ENCODE measurements at regions not wholly inside any gene's neighbourhood (a gene's known extent, or its start where the extent isn't known, plus 50 kb on each side); places are given as distances from the start of the nearest gene placed in this dataset.

DNA sequence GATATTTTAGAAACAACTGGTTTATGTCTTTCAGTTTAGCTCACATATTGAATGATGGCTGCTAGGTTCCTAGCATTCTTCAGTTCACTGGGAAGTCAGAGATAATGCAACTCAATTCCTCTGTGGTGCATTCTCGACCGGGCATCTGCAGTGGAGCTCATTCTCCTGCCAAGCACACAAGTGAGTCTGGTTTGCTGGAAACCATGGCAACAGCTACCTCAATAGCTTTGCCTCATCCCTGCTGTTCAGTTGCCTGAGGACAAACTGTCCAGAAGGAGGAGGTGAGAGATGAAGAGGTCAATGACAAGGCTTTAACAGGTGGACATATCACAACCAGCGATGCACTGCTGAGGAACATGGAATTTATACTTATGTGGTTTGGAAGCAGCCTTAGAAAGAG is 816.9 kb downstream of the AACS start:
- no peak overlapping the region for H3K27ac ChIP-seq (ENCODE audit: low read depth in 2 of 2, low read length in 1 of 2)
- no peaks in the 10 kb centered on the region for H3K4me1 ChIP-seq (ENCODE audit: control insufficient read depth in 2 of 2, insufficient read depth in 2 of 2, low read length in 1 of 2)
- no peaks in the 10 kb centered on the region for H3K27me3 ChIP-seq (ENCODE audit: control insufficient read depth in 1 of 2, insufficient read depth in 2 of 2, low read length in 2 of 2)
- no peak overlapping the region for H3K4me3 ChIP-seq (ENCODE audit: low read depth in 1 of 2, low read length in 2 of 2)
- H3K36me3 ChIP-seq (ENCODE audit: control insufficient read depth in 2 of 2, insufficient read depth in 2 of 2, low read length in 1 of 2), result no peaks in the 10 kb centered on the region
- WGBS, 2 donors, result 42 to 43% methylated on average over 3 of the region's 3 CpGs
- no peaks in the 10 kb centered on the region for H3K9me3 ChIP-seq (ENCODE audit: control insufficient read depth in 2 of 2, insufficient read depth in 1 of 2, low read depth in 1 of 2, low read length in 1 of 2)

DNA sequence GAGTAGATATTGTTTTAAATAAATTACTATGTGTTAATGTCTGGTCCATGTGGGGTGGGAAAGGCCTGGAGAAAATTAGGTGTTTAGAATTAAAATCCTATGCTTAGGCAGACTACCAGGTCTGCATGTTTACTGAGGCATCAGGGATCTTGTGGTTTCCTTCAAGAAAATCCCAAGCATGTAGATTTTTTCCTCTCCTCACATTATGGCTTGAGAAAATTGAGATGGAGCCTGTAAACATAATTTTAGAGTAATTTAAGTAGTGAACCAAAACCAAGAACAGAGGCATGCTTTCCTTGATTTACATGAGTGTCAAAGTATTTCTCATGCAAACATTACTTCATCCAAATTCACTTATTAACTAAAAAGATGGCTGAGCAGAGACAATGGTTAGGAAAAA is 823.7 kb downstream of the AACS start:
- Histone ChIP-seq H3K9me3 (ENCODE audit: control insufficient read depth in 2 of 2, insufficient read depth in 1 of 2, low read depth in 1 of 2, low read length in 1 of 2) (no peaks in the 10 kb centered on the region), H3K27me3 (ENCODE audit: control insufficient read depth in 1 of 2, insufficient read depth in 2 of 2, low read length in 2 of 2) (no peaks in the 10 kb centered on the region)

DNA sequence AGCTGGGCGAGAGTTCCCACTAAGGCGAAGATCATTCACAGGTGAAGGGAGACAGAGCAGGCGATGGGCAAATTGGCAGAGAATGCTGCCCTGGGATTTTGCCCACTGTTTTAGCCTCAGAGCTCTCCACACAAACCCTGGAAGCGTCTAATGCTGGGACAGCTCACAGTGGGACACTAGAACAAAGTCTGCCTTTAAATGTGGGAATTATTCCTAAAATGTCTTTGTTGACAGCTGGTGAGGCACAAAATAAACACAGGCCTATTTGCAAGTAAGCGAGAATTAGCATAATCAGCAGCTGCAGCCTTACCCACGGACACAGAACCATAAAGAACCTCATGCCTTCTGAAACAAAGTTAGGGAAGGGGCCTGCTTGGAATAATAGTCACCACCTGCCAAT is 824.5 kb downstream of the AACS start:
- no peak overlapping the region for H3K4me3 ChIP-seq (ENCODE audit: low read depth in 1 of 2, low read length in 2 of 2)
- no peaks in the 10 kb centered on the region for H3K9me3 ChIP-seq (ENCODE audit: control insufficient read depth in 2 of 2, insufficient read depth in 1 of 2, low read depth in 1 of 2, low read length in 1 of 2)
- H3K4me1 ChIP-seq (ENCODE audit: control insufficient read depth in 2 of 2, insufficient read depth in 2 of 2, low read length in 1 of 2), result no peaks in the 10 kb centered on the region
- H3K36me3 ChIP-seq (ENCODE audit: control insufficient read depth in 2 of 2, insufficient read depth in 2 of 2, low read length in 1 of 2), result no peaks in the 10 kb centered on the region
- H3K27ac ChIP-seq (ENCODE audit: low read depth in 2 of 2, low read length in 1 of 2), result no peak overlapping the region
- H3K27me3 ChIP-seq (ENCODE audit: control insufficient read depth in 1 of 2, insufficient read depth in 2 of 2, low read length in 2 of 2), result no peaks in the 10 kb centered on the region
- 55 to 69% methylated on average over 6 of the region's 6 CpGs for WGBS, 2 donors

More for the DNA sequence above, 823.7 kb downstream of the AACS start:
- Histone ChIP-seq H3K4me1 (ENCODE audit: control insufficient read depth in 2 of 2, insufficient read depth in 2 of 2, low read length in 1 of 2) (no peaks in the 10 kb centered on the region), H3K27ac (ENCODE audit: low read depth in 2 of 2, low read length in 1 of 2) (no peak overlapping the region), H3K4me3 (ENCODE audit: low read depth in 1 of 2, low read length in 2 of 2) (no peak overlapping the region), H3K36me3 (ENCODE audit: control insufficient read depth in 2 of 2, insufficient read depth in 2 of 2, low read length in 1 of 2) (no peaks in the 10 kb centered on the region)

DNA sequence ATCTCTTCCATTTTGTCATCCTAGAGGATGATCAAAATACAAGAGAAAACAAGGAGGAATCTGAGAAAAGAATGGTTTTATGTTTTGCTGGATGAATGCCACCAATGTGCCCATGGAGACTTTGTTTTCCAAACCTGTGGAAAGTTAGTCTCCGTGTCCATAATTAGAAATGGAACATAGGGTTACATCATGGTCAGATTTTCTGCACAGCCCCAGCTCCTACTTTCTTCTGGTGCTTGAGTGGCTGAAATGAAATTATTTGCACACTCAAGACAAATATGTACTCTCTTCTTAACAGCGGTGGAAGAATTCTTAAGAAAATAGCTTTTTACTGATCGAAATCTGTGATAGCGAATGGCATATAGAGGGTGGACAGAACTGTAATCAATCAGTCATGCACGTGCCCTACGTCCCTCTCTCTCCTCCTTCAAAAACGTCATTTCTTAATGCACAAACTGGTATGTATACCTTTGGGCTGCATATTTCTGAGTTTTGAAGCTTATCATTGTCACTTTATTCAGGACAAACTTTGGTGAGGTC is 825.2 kb downstream of the AACS start:
- H3K9me3 ChIP-seq (ENCODE audit: control insufficient read depth in 2 of 2, insufficient read depth in 1 of 2, low read depth in 1 of 2, low read length in 1 of 2), result no peaks in the 10 kb centered on the region
- 70 to 76% methylated on average over 7 of the region's 7 CpGs for WGBS, 2 donors
- H3K4me1 ChIP-seq (ENCODE audit: control insufficient read depth in 2 of 2, insufficient read depth in 2 of 2, low read length in 1 of 2), result no peaks in the 10 kb centered on the region
- H3K4me3 ChIP-seq (ENCODE audit: low read depth in 1 of 2, low read length in 2 of 2), result no peak overlapping the region
- no peak overlapping the region for H3K27ac ChIP-seq (ENCODE audit: low read depth in 2 of 2, low read length in 1 of 2)
- no peaks in the 10 kb centered on the region for H3K36me3 ChIP-seq (ENCODE audit: control insufficient read depth in 2 of 2, insufficient read depth in 2 of 2, low read length in 1 of 2)
- no peaks in the 10 kb centered on the region for H3K27me3 ChIP-seq (ENCODE audit: control insufficient read depth in 1 of 2, insufficient read depth in 2 of 2, low read length in 2 of 2)

DNA sequence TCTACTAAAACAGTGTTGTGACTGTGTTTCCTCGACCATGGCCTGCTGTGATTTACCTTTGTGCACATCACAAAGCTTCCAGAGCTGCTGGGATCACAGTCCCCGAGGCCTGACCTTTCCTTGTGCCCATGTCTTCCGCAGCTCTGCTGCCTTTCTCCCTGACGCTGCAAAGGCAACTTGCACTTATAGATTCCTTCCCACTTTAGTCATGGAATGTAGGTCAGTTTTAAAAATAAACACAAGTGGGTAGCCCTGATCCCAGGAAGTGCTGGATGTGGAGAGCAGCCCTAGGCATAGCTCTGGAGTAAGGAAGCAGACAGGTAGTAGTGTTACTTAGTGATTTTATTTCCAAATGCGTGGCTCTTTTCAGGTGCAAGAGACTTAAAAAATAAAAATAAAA is 825.7 kb downstream of the AACS start:
- 54 to 62% methylated on average over 5 of the region's 5 CpGs for WGBS, 2 donors
- Histone ChIP-seq H3K4me1 (ENCODE audit: control insufficient read depth in 2 of 2, insufficient read depth in 2 of 2, low read length in 1 of 2) (no peaks in the 10 kb centered on the region), H3K27ac (ENCODE audit: low read depth in 2 of 2, low read length in 1 of 2) (no peak overlapping the region), H3K36me3 (ENCODE audit: control insufficient read depth in 2 of 2, insufficient read depth in 2 of 2, low read length in 1 of 2) (no peaks in the 10 kb centered on the region), H3K9me3 (ENCODE audit: control insufficient read depth in 2 of 2, insufficient read depth in 1 of 2, low read depth in 1 of 2, low read length in 1 of 2) (no peaks in the 10 kb centered on the region), H3K4me3 (ENCODE audit: low read depth in 1 of 2, low read length in 2 of 2) (no peak overlapping the region), H3K27me3 (ENCODE audit: control insufficient read depth in 1 of 2, insufficient read depth in 2 of 2, low read length in 2 of 2) (no peaks in the 10 kb centered on the region)

DNA sequence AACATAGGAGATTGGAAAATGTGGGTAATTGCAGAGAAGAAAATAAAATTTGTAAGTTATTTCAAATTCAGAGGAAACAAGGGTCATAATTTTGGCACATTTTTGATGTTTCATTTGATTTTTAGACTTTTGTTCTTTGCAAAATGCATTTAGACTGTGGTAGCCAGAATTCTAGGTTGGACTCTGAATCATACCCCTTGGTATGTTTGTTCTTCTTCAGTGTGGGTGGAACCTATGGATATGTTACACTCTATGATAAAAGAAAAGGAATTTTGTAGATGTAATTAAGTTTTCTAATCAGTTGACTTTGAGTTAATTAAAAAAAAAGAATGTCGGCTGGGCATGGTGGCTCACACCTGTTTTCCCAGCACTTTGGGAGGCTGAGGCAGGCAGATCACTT is 827.0 kb downstream of the AACS start:
- Histone ChIP-seq H3K4me3 (ENCODE audit: low read depth in 1 of 2, low read length in 2 of 2) (no peak overlapping the region), H3K9me3 (ENCODE audit: control insufficient read depth in 2 of 2, insufficient read depth in 1 of 2, low read depth in 1 of 2, low read length in 1 of 2) (no peaks in the 10 kb centered on the region), H3K27me3 (ENCODE audit: control insufficient read depth in 1 of 2, insufficient read depth in 2 of 2, low read length in 2 of 2) (no peaks in the 10 kb centered on the region), H3K4me1 (ENCODE audit: control insufficient read depth in 2 of 2, insufficient read depth in 2 of 2, low read length in 1 of 2) (no peaks in the 10 kb centered on the region), H3K36me3 (ENCODE audit: control insufficient read depth in 2 of 2, insufficient read depth in 2 of 2, low read length in 1 of 2) (no peaks in the 10 kb centered on the region), H3K27ac (ENCODE audit: low read depth in 2 of 2, low read length in 1 of 2) (no peak overlapping the region)
- WGBS, 2 donors, result 43 to 80% methylated on average over 1 of the region's 1 CpG

DNA sequence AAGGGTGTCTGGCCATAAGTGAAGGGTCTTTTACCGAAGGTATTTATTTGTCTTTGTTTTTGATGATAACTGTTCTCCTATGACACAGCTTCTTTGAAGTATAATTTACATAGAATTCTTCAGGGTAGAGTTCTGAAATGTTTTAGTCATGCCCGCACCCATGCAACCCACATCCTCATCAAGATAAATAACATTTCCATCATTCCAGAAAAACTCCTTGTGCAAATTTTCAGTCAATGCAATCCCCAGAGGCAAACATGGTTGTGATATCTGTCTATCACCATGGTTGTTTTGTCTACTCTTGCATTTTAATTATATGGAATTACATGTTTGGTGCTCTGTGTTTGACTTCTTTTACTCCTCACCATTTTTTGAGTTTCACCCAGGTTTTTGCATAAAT is 837.8 kb downstream of the AACS start:
- Histone ChIP-seq H3K4me3 (ENCODE audit: low read depth in 1 of 2, low read length in 2 of 2) (no peak overlapping the region), H3K36me3 (ENCODE audit: control insufficient read depth in 2 of 2, insufficient read depth in 2 of 2, low read length in 1 of 2) (no peaks in the 10 kb centered on the region), H3K9me3 (ENCODE audit: control insufficient read depth in 2 of 2, insufficient read depth in 1 of 2, low read depth in 1 of 2, low read length in 1 of 2) (peaks cover 0 to 3% of the 10 kb centered on the region in 2 donors), H3K4me1 (ENCODE audit: control insufficient read depth in 2 of 2, insufficient read depth in 2 of 2, low read length in 1 of 2) (no peaks in the 10 kb centered on the region), H3K27ac (ENCODE audit: low read depth in 2 of 2, low read length in 1 of 2) (no peak overlapping the region), H3K27me3 (ENCODE audit: control insufficient read depth in 1 of 2, insufficient read depth in 2 of 2, low read length in 2 of 2) (no peaks in the 10 kb centered on the region)
- 91 to 94% methylated on average over 2 of the region's 2 CpGs for WGBS, 2 donors

DNA sequence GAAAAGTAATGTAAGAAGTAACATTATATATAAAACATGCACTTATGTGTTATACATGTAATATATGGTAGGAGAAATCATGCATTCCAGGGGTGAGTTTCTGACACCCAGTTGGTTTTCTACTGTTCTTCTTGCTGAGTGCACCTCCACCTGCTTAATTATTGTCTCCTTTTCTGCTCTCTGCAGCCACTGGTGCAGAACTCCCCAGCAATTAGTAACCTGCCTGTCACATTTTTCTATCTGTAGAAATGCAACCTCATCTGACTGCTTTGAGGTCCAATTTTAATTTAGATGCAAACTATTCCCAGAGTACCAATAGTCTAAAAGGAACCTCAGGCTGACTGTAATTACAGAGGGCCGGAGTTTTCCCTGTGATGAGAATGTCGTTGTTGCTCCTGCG is 842.1 kb downstream of the AACS start:
- Histone ChIP-seq H3K9me3 (ENCODE audit: control insufficient read depth in 2 of 2, insufficient read depth in 1 of 2, low read depth in 1 of 2, low read length in 1 of 2) (peaks cover 0 to 3% of the 10 kb centered on the region in 2 donors), H3K36me3 (ENCODE audit: control insufficient read depth in 2 of 2, insufficient read depth in 2 of 2, low read length in 1 of 2) (no peaks in the 10 kb centered on the region), H3K4me1 (ENCODE audit: control insufficient read depth in 2 of 2, insufficient read depth in 2 of 2, low read length in 1 of 2) (no peaks in the 10 kb centered on the region), H3K4me3 (ENCODE audit: low read depth in 1 of 2, low read length in 2 of 2) (no peak overlapping the region), H3K27me3 (ENCODE audit: control insufficient read depth in 1 of 2, insufficient read depth in 2 of 2, low read length in 2 of 2) (no peaks in the 10 kb centered on the region), H3K27ac (ENCODE audit: low read depth in 2 of 2, low read length in 1 of 2) (no peak overlapping the region)
- 72 to 79% methylated on average over 3 of the region's 3 CpGs for WGBS, 2 donors

DNA sequence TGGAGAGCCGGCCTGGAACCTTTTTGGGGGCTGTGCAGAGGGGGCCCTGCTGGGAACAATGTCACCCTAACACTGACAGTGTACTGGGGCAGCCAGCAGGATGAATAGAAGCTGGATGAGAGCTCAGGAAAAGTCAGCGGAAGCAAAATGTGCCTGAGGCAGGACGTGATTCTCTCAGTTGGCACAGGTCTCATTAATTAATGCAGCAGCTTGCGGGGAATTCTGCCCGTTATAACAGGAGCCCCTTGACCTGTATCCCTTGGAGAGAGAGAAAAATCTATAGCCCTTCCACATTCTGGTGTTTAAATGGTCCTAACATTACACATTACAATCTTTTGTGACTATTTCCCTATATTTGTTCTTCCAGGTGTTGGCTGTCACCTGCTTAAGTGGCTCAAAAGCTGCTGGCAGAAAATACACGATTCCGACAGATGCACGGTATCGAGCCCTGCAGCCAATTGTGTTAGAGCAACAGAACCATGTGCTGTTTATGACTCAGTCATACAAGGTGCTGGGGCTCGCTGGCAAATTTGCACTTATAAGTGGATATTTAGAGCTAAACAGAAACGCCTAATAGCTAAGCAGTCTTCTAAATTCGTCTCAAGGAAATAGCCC is 854.7 kb downstream of the AACS start:
- Histone ChIP-seq H3K4me1 (ENCODE audit: control insufficient read depth in 2 of 2, insufficient read depth in 2 of 2, low read length in 1 of 2) (no peaks in the 10 kb centered on the region), H3K27ac (ENCODE audit: low read depth in 2 of 2, low read length in 1 of 2) (no peak overlapping the region), H3K36me3 (ENCODE audit: control insufficient read depth in 2 of 2, insufficient read depth in 2 of 2, low read length in 1 of 2) (no peaks in the 10 kb centered on the region), H3K4me3 (ENCODE audit: low read depth in 1 of 2, low read length in 2 of 2) (no peak overlapping the region), H3K9me3 (ENCODE audit: control insufficient read depth in 2 of 2, insufficient read depth in 1 of 2, low read depth in 1 of 2, low read length in 1 of 2) (no peaks in the 10 kb centered on the region), H3K27me3 (ENCODE audit: control insufficient read depth in 1 of 2, insufficient read depth in 2 of 2, low read length in 2 of 2) (no peaks in the 10 kb centered on the region)
- 38 to 57% methylated on average over 12 of the region's 12 CpGs for WGBS, 2 donors

DNA sequence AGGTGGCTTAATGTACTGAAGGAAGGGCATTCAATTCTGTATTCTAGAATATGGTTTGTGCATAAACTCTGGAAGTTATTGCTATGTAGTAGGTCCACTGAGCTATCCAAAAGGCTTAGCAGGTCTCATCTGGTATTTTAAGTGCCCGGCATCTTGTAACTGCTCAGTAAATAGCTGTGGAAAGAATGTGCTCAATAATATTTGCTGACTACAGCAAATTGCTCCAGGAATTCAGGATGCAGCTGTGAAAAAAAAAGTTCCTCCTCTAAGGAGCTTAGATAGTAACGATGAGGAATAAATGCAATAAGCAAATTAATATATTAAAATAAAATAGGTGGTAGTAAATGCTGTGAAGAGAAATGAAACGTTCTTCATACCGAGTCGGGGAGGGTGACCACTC is 857.1 kb downstream of the AACS start:
- Histone ChIP-seq H3K27ac (ENCODE audit: low read depth in 2 of 2, low read length in 1 of 2) (no peak overlapping the region), H3K27me3 (ENCODE audit: control insufficient read depth in 1 of 2, insufficient read depth in 2 of 2, low read length in 2 of 2) (no peaks in the 10 kb centered on the region), H3K4me1 (ENCODE audit: control insufficient read depth in 2 of 2, insufficient read depth in 2 of 2, low read length in 1 of 2) (no peaks in the 10 kb centered on the region), H3K36me3 (ENCODE audit: control insufficient read depth in 2 of 2, insufficient read depth in 2 of 2, low read length in 1 of 2) (no peaks in the 10 kb centered on the region), H3K4me3 (ENCODE audit: low read depth in 1 of 2, low read length in 2 of 2) (no peak overlapping the region), H3K9me3 (ENCODE audit: control insufficient read depth in 2 of 2, insufficient read depth in 1 of 2, low read depth in 1 of 2, low read length in 1 of 2) (no peaks in the 10 kb centered on the region)
- 80% methylated on average over 5 of the region's 5 CpGs for WGBS, 2 donors
